Panc1 (cell line): ENCODE measurements at regions not wholly inside any gene's neighbourhood (a gene's known extent, or its start where the extent isn't known, plus 50 kb on each side); places are given as distances from the start of the nearest gene placed in this dataset.
"Not testable (repeated sequence)": the region's sequence is repeated elsewhere in the genome, so short reads cannot be mapped to it uniquely, and the experiment has no call there.

Source experiments
- ATAC-seq: fragments of 200-7000 bp; cut with Tn5 transposase; 2 replicates; pipeline ENCODE4 v1.9.1; 2020; ENCODE audit warnings: mild to moderate bottlenecking, moderate library complexity
- BruUV-seq: library from RNA; stranded (reverse); fragments of 400-500 nt; replicated peaks from 2 replicates; lab custom pipeline; 2021; lab: Mats Ljungman, UMichigan
- CTCF ChIA-PET: fragments of 300-600 bp; sonication (Branson Sonifier 250); formaldehyde crosslinking; loops from one replicate; lab custom pipeline; 2022; ENCODE audit warnings: antibody characterized with exemption; lab: Charles Lee
- POLR2A ChIA-PET: fragments of 300-600 bp; sonication (Branson Sonifier 250); formaldehyde crosslinking; loops from one replicate; lab custom pipeline; 2022; ENCODE audit warnings: antibody characterized with exemption; lab: Charles Lee
- DNase-seq: peaks from one replicate; pipeline ENCODE4 v3.0.0-alpha.2; 2010; ENCODE audit warnings: low read depth, low spot score
- H3K27ac ChIP-seq: 2 replicates; pipeline ENCODE4 v1.5.1; 2011; ENCODE audit warnings: mild to moderate bottlenecking, low read length, inconsistent platforms
- H3K27me3 ChIP-seq: fragments of 200-500 bp; sonication (Bioruptor generic); 2 replicates; pipeline ENCODE4 v1.6.0; 2014; ENCODE audit warnings: low read length, inconsistent platforms; ENCODE audit not compliant: control insufficient read depth, insufficient read depth
- H3K36me3 ChIP-seq: fragments of 200-500 bp; sonication (Bioruptor generic); 2 replicates; pipeline ENCODE4 v1.5.1; 2014; ENCODE audit warnings: inconsistent platforms, mild to moderate bottlenecking, low read length, moderate library complexity; ENCODE audit not compliant: control insufficient read depth, insufficient read depth
- H3K4me1 ChIP-seq: 2 replicates; pipeline ENCODE4 v1.5.1; 2011; ENCODE audit warnings: inconsistent platforms, mild to moderate bottlenecking, low read length, moderate library complexity; ENCODE audit not compliant: control insufficient read depth, insufficient read depth
- H3K4me3 ChIP-seq, 2 experiments: 2 replicates each; pipeline ENCODE4 v1.5.1; 2011 to 2012; ENCODE audit warnings: low read depth in 2 of 2, low read length in 2 of 2, mild to moderate bottlenecking in 2 of 2, inconsistent platforms in 1 of 2, moderate library complexity in 1 of 2
- H3K9me3 ChIP-seq: fragments of 200-500 bp; sonication (Bioruptor generic); 2 replicates; pipeline ENCODE4 v1.5.1; 2014; ENCODE audit warnings: low read depth, mild to moderate bottlenecking, inconsistent platforms, low read length, moderate library complexity; ENCODE audit not compliant: control insufficient read depth, insufficient read depth
- POLR2AphosphoS5 ChIP-seq: IDR thresholded peaks from 2 replicates; pipeline ENCODE4 v1.6.1; 2012; ENCODE audit warnings: mild to moderate bottlenecking, low read depth, low read length, moderate library complexity
- SIN3A ChIP-seq: IDR thresholded peaks from 2 replicates; pipeline ENCODE4 v1.6.1; 2012; ENCODE audit warnings: low read depth, mild to moderate bottlenecking, low read length, moderate library complexity, borderline replicate concordance; ENCODE audit not compliant: insufficient read depth
- TCF7L2 ChIP-seq: IDR thresholded peaks from 2 replicates; pipeline ENCODE4 v1.6.1; 2011; ENCODE audit warnings: mild to moderate bottlenecking, low read depth, low read length, inconsistent platforms
- in situ Hi-C: cut with HindIII; loops from 2 replicates; pipeline ENCODE4 v1.10.0; 2016; ENCODE audit warnings: low sequenced_read_pairs, low pct_unique_long_range_greater_than_20kb
- intact Hi-C: fragments of 100-400 bp; cut with micrococcal nuclease; formaldehyde crosslinking; loops from one replicate; pipeline ENCODE4 v1.10.0; 2022; ENCODE audit not compliant: unreplicated experiment
- TF ChIP-seq, protein P1 (sequence below), 2 experiments: IDR thresholded peaks; 2 replicates each; pipeline ENCODE4 v1.6.1; 2011 to 2012; ENCODE audit warnings: low read depth in 2 of 2, control low read depth in 1 of 2, low read length in 1 of 2, mild to moderate bottlenecking in 1 of 2, moderate library complexity in 1 of 2; ENCODE audit not compliant: insufficient read depth in 1 of 2
- TF ChIP-seq, protein P2 (sequence below): fragments of 450-650 bp; IDR thresholded peaks from 2 replicates; pipeline ENCODE4 v1.5.1; 2017; ENCODE audit warnings: mild to moderate bottlenecking

DNA sequence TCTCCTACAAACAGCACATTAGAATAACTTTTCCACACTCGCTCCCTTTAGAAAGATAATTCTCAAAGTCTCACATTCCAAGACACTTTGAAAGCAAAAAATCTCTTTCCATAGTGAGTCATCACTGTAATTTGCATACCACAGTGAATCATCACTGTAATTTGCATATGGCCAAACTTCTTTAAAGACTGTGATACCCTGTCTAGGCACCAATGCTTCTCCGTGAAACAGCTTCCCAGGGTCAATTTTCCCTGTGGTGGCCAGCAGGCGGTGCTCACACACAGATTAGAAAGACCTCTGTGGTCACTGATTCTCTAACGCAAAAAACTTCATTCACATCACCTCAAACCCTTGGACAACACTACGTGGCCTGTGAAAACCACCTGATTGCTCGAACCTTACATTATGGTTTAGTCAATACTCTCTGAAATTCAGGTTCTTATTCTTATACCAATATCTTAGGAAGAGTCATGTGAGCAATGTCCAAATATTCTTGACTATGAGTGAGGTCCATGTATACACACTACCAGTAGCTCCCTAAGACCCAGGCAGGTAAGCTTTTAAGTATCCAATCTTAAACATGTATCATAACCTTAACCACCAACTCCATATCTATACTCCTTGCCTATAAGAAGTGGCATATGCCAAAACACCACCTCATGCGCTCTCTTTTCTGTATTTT, 78.5 kb upstream of the PHACTR1 start:
- no TSS peak for BruUV-seq
- CTCF ChIA-PET = interaction anchor here (0.6 to 1.5 kb wide), 2 partner anchors 115 to 257 kb away, joined by 3 read pairs; no protein-coding TSS in a partner anchor
- peaks cover 5% of the 10 kb centered on the region; the same call in 1 of the 2 replicates for H3K9me3 ChIP-seq
- no peaks in the 10 kb centered on the region for H3K36me3 ChIP-seq
- no peak overlapping the region for H3K4me3 ChIP-seq
- intact Hi-C loops (loop anchor here (1.0 to 2.0 kb wide), 2 partner anchors 207 to 256 kb away; no protein-coding TSS in a partner anchor), in situ Hi-C loops (no loop called here)
- ATAC-seq = peak; percentile 91
- TF ChIP-seq, protein P1, sequence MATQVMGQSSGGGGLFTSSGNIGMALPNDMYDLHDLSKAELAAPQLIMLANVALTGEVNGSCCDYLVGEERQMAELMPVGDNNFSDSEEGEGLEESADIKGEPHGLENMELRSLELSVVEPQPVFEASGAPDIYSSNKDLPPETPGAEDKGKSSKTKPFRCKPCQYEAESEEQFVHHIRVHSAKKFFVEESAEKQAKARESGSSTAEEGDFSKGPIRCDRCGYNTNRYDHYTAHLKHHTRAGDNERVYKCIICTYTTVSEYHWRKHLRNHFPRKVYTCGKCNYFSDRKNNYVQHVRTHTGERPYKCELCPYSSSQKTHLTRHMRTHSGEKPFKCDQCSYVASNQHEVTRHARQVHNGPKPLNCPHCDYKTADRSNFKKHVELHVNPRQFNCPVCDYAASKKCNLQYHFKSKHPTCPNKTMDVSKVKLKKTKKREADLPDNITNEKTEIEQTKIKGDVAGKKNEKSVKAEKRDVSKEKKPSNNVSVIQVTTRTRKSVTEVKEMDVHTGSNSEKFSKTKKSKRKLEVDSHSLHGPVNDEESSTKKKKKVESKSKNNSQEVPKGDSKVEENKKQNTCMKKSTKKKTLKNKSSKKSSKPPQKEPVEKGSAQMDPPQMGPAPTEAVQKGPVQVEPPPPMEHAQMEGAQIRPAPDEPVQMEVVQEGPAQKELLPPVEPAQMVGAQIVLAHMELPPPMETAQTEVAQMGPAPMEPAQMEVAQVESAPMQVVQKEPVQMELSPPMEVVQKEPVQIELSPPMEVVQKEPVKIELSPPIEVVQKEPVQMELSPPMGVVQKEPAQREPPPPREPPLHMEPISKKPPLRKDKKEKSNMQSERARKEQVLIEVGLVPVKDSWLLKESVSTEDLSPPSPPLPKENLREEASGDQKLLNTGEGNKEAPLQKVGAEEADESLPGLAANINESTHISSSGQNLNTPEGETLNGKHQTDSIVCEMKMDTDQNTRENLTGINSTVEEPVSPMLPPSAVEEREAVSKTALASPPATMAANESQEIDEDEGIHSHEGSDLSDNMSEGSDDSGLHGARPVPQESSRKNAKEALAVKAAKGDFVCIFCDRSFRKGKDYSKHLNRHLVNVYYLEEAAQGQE (IDR thresholded peaks at IDR 0.05; ENCODE audit: insufficient read depth in 1 of 2, low read depth in 2 of 2, low read length in 1 of 2) = no peak
- TF ChIP-seq POLR2AphosphoS5 = no peak
- no peak for TF ChIP-seq SIN3A
- TF ChIP-seq, protein P2, sequence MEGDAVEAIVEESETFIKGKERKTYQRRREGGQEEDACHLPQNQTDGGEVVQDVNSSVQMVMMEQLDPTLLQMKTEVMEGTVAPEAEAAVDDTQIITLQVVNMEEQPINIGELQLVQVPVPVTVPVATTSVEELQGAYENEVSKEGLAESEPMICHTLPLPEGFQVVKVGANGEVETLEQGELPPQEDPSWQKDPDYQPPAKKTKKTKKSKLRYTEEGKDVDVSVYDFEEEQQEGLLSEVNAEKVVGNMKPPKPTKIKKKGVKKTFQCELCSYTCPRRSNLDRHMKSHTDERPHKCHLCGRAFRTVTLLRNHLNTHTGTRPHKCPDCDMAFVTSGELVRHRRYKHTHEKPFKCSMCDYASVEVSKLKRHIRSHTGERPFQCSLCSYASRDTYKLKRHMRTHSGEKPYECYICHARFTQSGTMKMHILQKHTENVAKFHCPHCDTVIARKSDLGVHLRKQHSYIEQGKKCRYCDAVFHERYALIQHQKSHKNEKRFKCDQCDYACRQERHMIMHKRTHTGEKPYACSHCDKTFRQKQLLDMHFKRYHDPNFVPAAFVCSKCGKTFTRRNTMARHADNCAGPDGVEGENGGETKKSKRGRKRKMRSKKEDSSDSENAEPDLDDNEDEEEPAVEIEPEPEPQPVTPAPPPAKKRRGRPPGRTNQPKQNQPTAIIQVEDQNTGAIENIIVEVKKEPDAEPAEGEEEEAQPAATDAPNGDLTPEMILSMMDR = peak; percentile 93
- POLR2A ChIA-PET = interaction anchor here (0.5 kb wide), 1 partner anchor 347 kb away, joined by 22 read pairs; no protein-coding TSS in a partner anchor
- no peaks in the 10 kb centered on the region for H3K4me1 ChIP-seq
- peak; percentile 24 for DNase-seq
- no peak overlapping the region for H3K27ac ChIP-seq
- H3K27me3 ChIP-seq = 0 out of 2 replicates have a peak, but pooled peaks cover 2% of the 10 kb centered on the region

DNA sequence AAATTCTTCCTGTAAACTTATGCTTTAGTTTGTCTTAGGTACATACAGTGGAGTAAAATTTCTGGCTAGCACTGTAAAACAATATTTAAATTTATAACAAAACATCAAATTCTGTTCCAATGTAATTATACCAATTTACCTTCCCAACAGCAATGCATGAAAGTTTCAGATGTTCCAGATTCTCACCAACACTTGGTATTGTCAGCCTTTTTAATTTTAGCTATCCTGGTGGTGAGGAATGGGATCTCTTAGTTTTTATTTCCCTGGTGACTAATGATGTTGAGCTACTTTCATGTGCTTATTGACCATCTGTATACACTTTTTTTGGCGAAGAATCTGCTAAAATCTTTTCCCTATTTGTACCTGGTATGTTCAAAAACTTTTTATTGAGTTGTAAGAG, 76.1 kb upstream of the PHACTR1 start:
- Histone ChIP-seq H3K36me3 (no peaks in the 10 kb centered on the region), H3K4me1 (no peaks in the 10 kb centered on the region), H3K27ac (no peak overlapping the region), H3K9me3 (peaks cover 5% of the 10 kb centered on the region; the same call in 1 of the 2 replicates), H3K4me3 (no peak overlapping the region), H3K27me3 (0 out of 2 replicates have a peak, but pooled peaks cover 2% of the 10 kb centered on the region)
- TF ChIP-seq POLR2AphosphoS5 = no peak
- TF ChIP-seq, protein P2 = no peak
- no peak for TF ChIP-seq TCF7L2
- TF ChIP-seq SIN3A = no peak
- TF ChIP-seq, protein P1 (IDR thresholded peaks at IDR 0.05; ENCODE audit: insufficient read depth in 1 of 2, low read depth in 2 of 2, low read length in 1 of 2) = no peak
- POLR2A ChIA-PET = no interaction called here
- ATAC-seq (no peak), DNase-seq (no peak)
- CTCF ChIA-PET = no interaction called here
- intact Hi-C loops = no loop called here
- no TSS peak for BruUV-seq
- in situ Hi-C loops = no loop called here

DNA sequence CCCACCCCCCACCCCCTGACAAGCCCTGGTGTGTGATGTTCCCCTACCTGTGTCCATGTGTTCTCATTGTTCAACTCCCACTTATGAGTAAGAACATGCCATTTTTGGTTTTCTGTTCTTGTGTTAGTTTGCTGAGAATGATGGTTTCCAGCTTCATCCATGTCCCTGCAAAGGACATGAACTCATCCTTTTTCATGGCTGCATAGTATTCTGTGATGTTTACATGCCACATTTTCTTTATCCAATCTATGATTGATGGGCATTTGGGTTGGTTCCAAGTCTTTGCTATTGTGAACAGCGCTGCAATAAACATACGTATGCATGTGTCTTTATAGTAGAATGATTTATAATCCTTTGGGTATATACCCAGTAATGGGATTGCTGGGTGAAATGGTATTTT, 74.8 kb upstream of the PHACTR1 start:
- H3K4me3 ChIP-seq, POLR2A ChIA-PET, H3K27ac ChIP-seq, H3K27me3 ChIP-seq, H3K9me3 ChIP-seq, intact Hi-C loops, BruUV-seq, H3K36me3 ChIP-seq, CTCF ChIA-PET, ATAC-seq, in situ Hi-C loops, DNase-seq, H3K4me1 ChIP-seq: not testable (repeated sequence)
